Liver (tissue), 8 donors: ENCODE measurements at regions not wholly inside any gene's neighbourhood (a gene's known extent, or its start where the extent isn't known, plus 50 kb on each side); places are given as distances from the start of the nearest gene placed in this dataset.

Experiments used
- DNase-seq: peaks from one replicate; pipeline ENCODE4 v3.0.0-alpha.2; 2017; ENCODE audit warnings: low spot score
- H3K27ac ChIP-seq, 2 donors: one replicate each; pipeline ENCODE4 v1.7.0; 2013; ENCODE audit warnings: inconsistent platforms in 2 of 2, low read length in 2 of 2, control low read depth in 1 of 2, low read depth in 1 of 2, mild to moderate bottlenecking in 1 of 2
- H3K27me3 ChIP-seq, 4 donors: one replicate each; pipeline versions ENCODE4 v1.6.1 to v1.7.0; 2013; ENCODE audit warnings: low read length in 3 of 4, inconsistent platforms in 1 of 4, mild to moderate bottlenecking in 1 of 4, moderate library complexity in 1 of 4; ENCODE audit not compliant: control insufficient read depth in 4 of 4, insufficient read depth in 4 of 4
- H3K36me3 ChIP-seq, 4 donors: one replicate each; pipeline versions ENCODE4 v1.6.1 to v1.7.0; 2013; ENCODE audit warnings: low read length in 3 of 4, mild to moderate bottlenecking in 3 of 4, low read depth in 1 of 4, moderate library complexity in 1 of 4; ENCODE audit not compliant: control insufficient read depth in 4 of 4, insufficient read depth in 3 of 4
- H3K4me1 ChIP-seq, 4 donors: one replicate each; pipeline versions ENCODE4 v1.6.1 to v1.7.0; 2013; ENCODE audit warnings: low read length in 3 of 4, mild to moderate bottlenecking in 3 of 4, moderate library complexity in 1 of 4; ENCODE audit not compliant: control insufficient read depth in 4 of 4, insufficient read depth in 4 of 4
- H3K4me3 ChIP-seq, 3 donors: one replicate each; pipeline versions ENCODE4 v1.6.1 to v1.7.0; 2013; ENCODE audit warnings: low read length in 3 of 3, control low read depth in 1 of 3, low read depth in 1 of 3, mild to moderate bottlenecking in 1 of 3
- H3K9ac ChIP-seq, 2 donors: one replicate each; pipeline ENCODE4 v1.7.0; 2013; ENCODE audit warnings: low read length in 2 of 2, mild to moderate bottlenecking in 2 of 2, moderate library complexity in 2 of 2, control low read depth in 1 of 2, low read depth in 1 of 2
- H3K9me3 ChIP-seq, 4 donors: one replicate each; pipeline versions ENCODE4 v1.6.1 to v1.7.0; 2013; ENCODE audit warnings: low read length in 3 of 4; ENCODE audit not compliant: control insufficient read depth in 4 of 4
- EGR1 ChIP-seq, 2 donors: IDR thresholded peaks; 2 replicates each; pipeline ENCODE4 v1.6.1; 2016 to 2018; ENCODE audit warnings: antibody characterized with exemption in 2 of 2, low read depth in 2 of 2
- FOXA1 ChIP-seq: IDR thresholded peaks from 2 replicates; pipeline ENCODE4 v1.6.1; 2016; ENCODE audit warnings: antibody characterized with exemption
- FOXA2 ChIP-seq: IDR thresholded peaks from 2 replicates; pipeline ENCODE4 v1.6.1; 2016; ENCODE audit warnings: antibody characterized with exemption
- GABPA ChIP-seq, 2 donors: IDR thresholded peaks in 1 of 2; conservative IDR thresholded peaks in 1 of 2; 2 replicates each; pipeline ENCODE4 v1.6.1; 2016; ENCODE audit warnings: antibody characterized with exemption in 2 of 2, mild to moderate bottlenecking in 1 of 2, moderate library complexity in 1 of 2
- HNF4A ChIP-seq, 2 donors: conservative IDR thresholded peaks; 2 replicates each; pipeline ENCODE4 v1.6.1; 2016; ENCODE audit warnings: antibody characterized with exemption in 2 of 2, mild to moderate bottlenecking in 2 of 2
- HNF4G ChIP-seq: IDR thresholded peaks from 2 replicates; pipeline ENCODE4 v1.6.1; 2016; ENCODE audit warnings: antibody characterized with exemption
- NR2F2 ChIP-seq: IDR thresholded peaks from 2 replicates; pipeline ENCODE4 v1.6.1; 2016; ENCODE audit warnings: antibody characterized with exemption
- RAD21 ChIP-seq, 2 donors: IDR thresholded peaks; 2 replicates each; pipeline ENCODE4 v1.6.1; 2016; ENCODE audit warnings: antibody characterized with exemption in 2 of 2, mild to moderate bottlenecking in 2 of 2
- RXRA ChIP-seq, 2 donors: IDR thresholded peaks; 2 replicates each; pipeline ENCODE4 v1.6.1; 2017 to 2018; ENCODE audit warnings: antibody characterized with exemption in 2 of 2, mild to moderate bottlenecking in 1 of 2
- SP1 ChIP-seq: IDR thresholded peaks from 2 replicates; pipeline ENCODE4 v1.6.1; 2018; ENCODE audit warnings: antibody characterized with exemption, mild to moderate bottlenecking
- TAF1 ChIP-seq: conservative IDR thresholded peaks from 2 replicates; pipeline ENCODE4 v1.6.1; 2016; ENCODE audit warnings: antibody characterized with exemption, mild to moderate bottlenecking
- YY1 ChIP-seq: IDR thresholded peaks from 2 replicates; pipeline ENCODE4 v1.6.1; 2016; ENCODE audit warnings: antibody characterized with exemption, mild to moderate bottlenecking
- WGBS: extraction: QIAGEN DNeasy Blood & Tissue Kit; methylation state at CpG from one replicate; pipeline ENCODE4 v1.1.7; 2013; 5-methylcytosine and 5-hydroxymethylcytosine counted together
- TF ChIP-seq, protein P1 (sequence below): IDR thresholded peaks from 2 replicates; pipeline ENCODE4 v1.6.1; 2016; ENCODE audit warnings: antibody characterized with exemption
- TF ChIP-seq, protein P2 (sequence below): IDR thresholded peaks from 2 replicates; pipeline ENCODE4 v1.6.1; 2016; ENCODE audit warnings: antibody characterized with exemption
- TF ChIP-seq, protein P3 (sequence below): IDR thresholded peaks from 2 replicates; pipeline ENCODE4 v1.6.1; 2016; ENCODE audit warnings: antibody characterized with exemption
- TF ChIP-seq, protein P4 (sequence below): fragments of 150-350 bp; IDR thresholded peaks from 2 replicates; pipeline ENCODE4 v1.5.1; 2017; ENCODE audit warnings: improper control_type of control experiment, low read depth, low read length; ENCODE audit not compliant: missing input control
- TF ChIP-seq, protein P5 (sequence below): IDR thresholded peaks from 2 replicates; pipeline ENCODE4 v1.6.1; 2016; ENCODE audit warnings: antibody characterized with exemption, mild to moderate bottlenecking
- donor health status: healthy.
- donor health status: healthy.
- donor health status: healthy.
- donor health status: healthy.
- donor health status: healthy.

DNA sequence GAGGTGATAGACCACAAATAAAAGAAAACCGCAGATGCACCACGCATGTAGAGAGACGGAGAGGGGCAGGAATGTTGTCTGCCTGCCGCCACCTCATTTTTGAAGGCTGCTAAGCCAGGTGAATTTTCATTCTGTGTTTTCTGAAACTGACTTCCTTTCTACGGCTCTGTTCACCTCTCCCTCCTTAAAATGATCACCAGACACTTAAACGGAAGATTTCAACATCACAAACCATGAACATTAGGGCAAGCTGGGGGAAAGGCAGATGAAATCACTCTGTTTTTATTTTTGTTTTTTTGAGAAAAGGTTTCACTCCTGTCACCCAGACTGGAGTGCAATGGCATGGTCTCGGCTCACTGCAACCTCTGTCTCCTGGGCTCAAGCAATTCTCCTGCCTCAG lies 232.4 kb downstream of the MIAT start:
- H3K9ac ChIP-seq: no peak overlapping the region
- H3K9me3 ChIP-seq: no peaks in the 10 kb centered on the region
- no peak for TF ChIP-seq RXRA (IDR thresholded peaks at IDR 0.05)
- TF ChIP-seq SP1: no peak
- no peak for TF ChIP-seq FOXA1
- no peak for TF ChIP-seq EGR1 (IDR thresholded peaks at IDR 0.05; ENCODE audit: low read depth in 2 of 2)
- no peak for TF ChIP-seq HNF4G
- TF ChIP-seq RAD21 (IDR thresholded peaks at IDR 0.05): no peak
- TF ChIP-seq YY1: no peak
- TF ChIP-seq, protein P1, sequence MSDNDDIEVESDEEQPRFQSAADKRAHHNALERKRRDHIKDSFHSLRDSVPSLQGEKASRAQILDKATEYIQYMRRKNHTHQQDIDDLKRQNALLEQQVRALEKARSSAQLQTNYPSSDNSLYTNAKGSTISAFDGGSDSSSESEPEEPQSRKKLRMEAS: no peak
- TF ChIP-seq, protein P2, sequence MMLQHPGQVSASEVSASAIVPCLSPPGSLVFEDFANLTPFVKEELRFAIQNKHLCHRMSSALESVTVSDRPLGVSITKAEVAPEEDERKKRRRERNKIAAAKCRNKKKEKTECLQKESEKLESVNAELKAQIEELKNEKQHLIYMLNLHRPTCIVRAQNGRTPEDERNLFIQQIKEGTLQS: no peak
- H3K4me3 ChIP-seq: no peak overlapping the region
- H3K27me3 ChIP-seq: peaks cover 0 to 2% (median under 1%) of the 10 kb centered on the region in 4 donors
- H3K36me3 ChIP-seq: no peaks in the 10 kb centered on the region
- DNase-seq: no peak
- 83% methylated on average over 7 of the region's 7 CpGs for WGBS
- H3K27ac ChIP-seq: no peak overlapping the region
- no peaks in the 10 kb centered on the region for H3K4me1 ChIP-seq

DNA sequence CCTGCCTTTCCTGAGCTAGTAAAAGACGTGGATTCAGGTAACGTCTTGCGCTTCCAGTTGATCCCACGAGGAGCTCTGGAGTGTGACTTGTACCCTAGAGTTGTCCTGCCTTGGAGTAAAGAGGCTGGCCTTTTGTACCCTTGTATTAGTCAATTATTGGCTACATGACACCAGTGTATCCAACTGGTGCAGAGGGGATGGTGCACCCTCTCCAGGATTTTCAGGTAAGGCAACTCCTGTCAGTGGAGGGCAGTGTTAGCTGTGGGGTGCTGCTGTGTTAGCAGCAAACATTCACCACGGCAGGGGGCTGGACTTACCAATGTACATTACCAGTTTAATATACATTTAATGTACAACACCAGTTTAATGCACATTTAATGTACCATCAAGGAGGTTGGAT lies 233.5 kb downstream of the MIAT start:
- peaks cover 0 to 2% (median under 1%) of the 10 kb centered on the region in 4 donors for H3K27me3 ChIP-seq
- no peak for DNase-seq
- no peak overlapping the region for H3K27ac ChIP-seq
- TF ChIP-seq SP1 (no peak), EGR1 (IDR thresholded peaks at IDR 0.05; ENCODE audit: low read depth in 2 of 2) (no peak), FOXA1 (no peak), FOXA2 (no peak)
- TF ChIP-seq, protein P3, sequence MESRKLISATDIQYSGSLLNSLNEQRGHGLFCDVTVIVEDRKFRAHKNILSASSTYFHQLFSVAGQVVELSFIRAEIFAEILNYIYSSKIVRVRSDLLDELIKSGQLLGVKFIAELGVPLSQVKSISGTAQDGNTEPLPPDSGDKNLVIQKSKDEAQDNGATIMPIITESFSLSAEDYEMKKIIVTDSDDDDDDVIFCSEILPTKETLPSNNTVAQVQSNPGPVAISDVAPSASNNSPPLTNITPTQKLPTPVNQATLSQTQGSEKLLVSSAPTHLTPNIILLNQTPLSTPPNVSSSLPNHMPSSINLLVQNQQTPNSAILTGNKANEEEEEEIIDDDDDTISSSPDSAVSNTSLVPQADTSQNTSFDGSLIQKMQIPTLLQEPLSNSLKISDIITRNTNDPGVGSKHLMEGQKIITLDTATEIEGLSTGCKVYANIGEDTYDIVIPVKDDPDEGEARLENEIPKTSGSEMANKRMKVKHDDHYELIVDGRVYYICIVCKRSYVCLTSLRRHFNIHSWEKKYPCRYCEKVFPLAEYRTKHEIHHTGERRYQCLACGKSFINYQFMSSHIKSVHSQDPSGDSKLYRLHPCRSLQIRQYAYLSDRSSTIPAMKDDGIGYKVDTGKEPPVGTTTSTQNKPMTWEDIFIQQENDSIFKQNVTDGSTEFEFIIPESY: no peak
- H3K4me3 ChIP-seq: no peak overlapping the region
- 51% methylated on average over 5 of the region's 5 CpGs for whole genome bisulfite sequencing
- no peak overlapping the region for H3K9ac ChIP-seq
- no peaks in the 10 kb centered on the region for H3K4me1 ChIP-seq
- no peaks in the 10 kb centered on the region for H3K36me3 ChIP-seq
- H3K9me3 ChIP-seq: no peaks in the 10 kb centered on the region

DNA sequence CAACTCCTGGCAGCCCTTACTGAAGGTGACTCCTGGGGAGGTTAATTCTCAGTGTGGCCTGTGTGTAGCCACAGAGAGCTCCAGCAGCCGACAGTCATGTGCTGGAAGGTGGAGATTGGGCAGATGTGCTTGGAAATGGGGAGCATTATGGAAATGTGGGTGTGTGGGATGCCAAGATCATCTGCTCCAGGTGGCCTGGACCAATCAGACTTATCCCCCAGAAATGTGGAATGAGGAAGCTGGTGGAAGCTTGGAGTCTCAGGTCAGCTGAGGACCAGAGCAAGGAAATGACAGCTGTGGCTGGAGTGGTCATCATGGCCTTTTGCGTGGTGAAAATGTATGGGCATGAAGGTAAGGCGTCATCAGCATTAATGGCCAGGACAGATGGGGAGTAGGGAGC lies 234.0 kb downstream of the MIAT start:
- peaks cover 0 to 2% (median under 1%) of the 10 kb centered on the region in 4 donors for H3K27me3 ChIP-seq

More for the DNA sequence above, 234.0 kb downstream of the MIAT start:
- no peak for TF ChIP-seq GABPA (IDR thresholded peaks at IDR 0.05 in 1 of 2, conservative IDR thresholded peaks at IDR 0.05 in 1 of 2)
- TF ChIP-seq SP1: no peak
- TF ChIP-seq, protein P4, sequence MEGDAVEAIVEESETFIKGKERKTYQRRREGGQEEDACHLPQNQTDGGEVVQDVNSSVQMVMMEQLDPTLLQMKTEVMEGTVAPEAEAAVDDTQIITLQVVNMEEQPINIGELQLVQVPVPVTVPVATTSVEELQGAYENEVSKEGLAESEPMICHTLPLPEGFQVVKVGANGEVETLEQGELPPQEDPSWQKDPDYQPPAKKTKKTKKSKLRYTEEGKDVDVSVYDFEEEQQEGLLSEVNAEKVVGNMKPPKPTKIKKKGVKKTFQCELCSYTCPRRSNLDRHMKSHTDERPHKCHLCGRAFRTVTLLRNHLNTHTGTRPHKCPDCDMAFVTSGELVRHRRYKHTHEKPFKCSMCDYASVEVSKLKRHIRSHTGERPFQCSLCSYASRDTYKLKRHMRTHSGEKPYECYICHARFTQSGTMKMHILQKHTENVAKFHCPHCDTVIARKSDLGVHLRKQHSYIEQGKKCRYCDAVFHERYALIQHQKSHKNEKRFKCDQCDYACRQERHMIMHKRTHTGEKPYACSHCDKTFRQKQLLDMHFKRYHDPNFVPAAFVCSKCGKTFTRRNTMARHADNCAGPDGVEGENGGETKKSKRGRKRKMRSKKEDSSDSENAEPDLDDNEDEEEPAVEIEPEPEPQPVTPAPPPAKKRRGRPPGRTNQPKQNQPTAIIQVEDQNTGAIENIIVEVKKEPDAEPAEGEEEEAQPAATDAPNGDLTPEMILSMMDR: no peak
- no peak for TF ChIP-seq TAF1
- no peak for TF ChIP-seq EGR1 (IDR thresholded peaks at IDR 0.05; ENCODE audit: low read depth in 2 of 2)
- no peak for TF ChIP-seq RAD21 (IDR thresholded peaks at IDR 0.05)
- no peak for TF ChIP-seq NR2F2
- TF ChIP-seq, protein P2: no peak
- TF ChIP-seq, protein P3: no peak
- no peak for TF ChIP-seq RXRA (IDR thresholded peaks at IDR 0.05)
- TF ChIP-seq, protein P1: no peak
- TF ChIP-seq HNF4A (conservative IDR thresholded peaks at IDR 0.05): no peak
- TF ChIP-seq, protein P5, sequence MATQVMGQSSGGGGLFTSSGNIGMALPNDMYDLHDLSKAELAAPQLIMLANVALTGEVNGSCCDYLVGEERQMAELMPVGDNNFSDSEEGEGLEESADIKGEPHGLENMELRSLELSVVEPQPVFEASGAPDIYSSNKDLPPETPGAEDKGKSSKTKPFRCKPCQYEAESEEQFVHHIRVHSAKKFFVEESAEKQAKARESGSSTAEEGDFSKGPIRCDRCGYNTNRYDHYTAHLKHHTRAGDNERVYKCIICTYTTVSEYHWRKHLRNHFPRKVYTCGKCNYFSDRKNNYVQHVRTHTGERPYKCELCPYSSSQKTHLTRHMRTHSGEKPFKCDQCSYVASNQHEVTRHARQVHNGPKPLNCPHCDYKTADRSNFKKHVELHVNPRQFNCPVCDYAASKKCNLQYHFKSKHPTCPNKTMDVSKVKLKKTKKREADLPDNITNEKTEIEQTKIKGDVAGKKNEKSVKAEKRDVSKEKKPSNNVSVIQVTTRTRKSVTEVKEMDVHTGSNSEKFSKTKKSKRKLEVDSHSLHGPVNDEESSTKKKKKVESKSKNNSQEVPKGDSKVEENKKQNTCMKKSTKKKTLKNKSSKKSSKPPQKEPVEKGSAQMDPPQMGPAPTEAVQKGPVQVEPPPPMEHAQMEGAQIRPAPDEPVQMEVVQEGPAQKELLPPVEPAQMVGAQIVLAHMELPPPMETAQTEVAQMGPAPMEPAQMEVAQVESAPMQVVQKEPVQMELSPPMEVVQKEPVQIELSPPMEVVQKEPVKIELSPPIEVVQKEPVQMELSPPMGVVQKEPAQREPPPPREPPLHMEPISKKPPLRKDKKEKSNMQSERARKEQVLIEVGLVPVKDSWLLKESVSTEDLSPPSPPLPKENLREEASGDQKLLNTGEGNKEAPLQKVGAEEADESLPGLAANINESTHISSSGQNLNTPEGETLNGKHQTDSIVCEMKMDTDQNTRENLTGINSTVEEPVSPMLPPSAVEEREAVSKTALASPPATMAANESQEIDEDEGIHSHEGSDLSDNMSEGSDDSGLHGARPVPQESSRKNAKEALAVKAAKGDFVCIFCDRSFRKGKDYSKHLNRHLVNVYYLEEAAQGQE: no peak
- Histone ChIP-seq H3K4me1 (no peaks in the 10 kb centered on the region), H3K36me3 (no peaks in the 10 kb centered on the region), H3K9ac (no peak overlapping the region), H3K4me3 (no peak overlapping the region), H3K27ac (no peak overlapping the region), H3K9me3 (no peaks in the 10 kb centered on the region)
- DNase-seq: no peak
- 91% methylated on average over 3 of the region's 3 CpGs for WGBS
